ENCODE measurements at regions not wholly inside any gene's neighbourhood (a gene's known extent, or its start where the extent isn't known, plus 50 kb on each side); places are given as distances from the start of the nearest gene placed in this dataset.
A peak's percentile ranks its signal among the peaks of the same experiment; 100 is the strongest.

GRCh38 chr20:48003021-48003420, 217.7 kb upstream of the SULF2 start:
- H3K9me3 ChIP-seq (ENCODE audit: insufficient read depth, low read length, severe bottlenecking), result peaks cover 4% of the 10 kb centered on the region
- H3K27ac ChIP-seq (ENCODE audit: low read length), result peak overlapping the region; percentile 73
- H3K9ac ChIP-seq (ENCODE audit: low read depth, low read length), result no peak overlapping the region
- no peaks in the 10 kb centered on the region for H3K79me2 ChIP-seq (ENCODE audit: insufficient read depth, low read length)
- DNase-seq, result no peak
- no peaks in the 10 kb centered on the region for H3K27me3 ChIP-seq (ENCODE audit: insufficient read depth, low read length, poor library complexity)
- H3K4me2 ChIP-seq (ENCODE audit: insufficient read depth, low read length), result no peak overlapping the region
- H3K4me3 ChIP-seq (ENCODE audit: low read depth in 1 of 2, low read length in 2 of 2), result no peak overlapping the region
- TF ChIP-seq EZH2 (IDR thresholded peaks at IDR 0.05; ENCODE audit: borderline replicate concordance, low read depth, low read length, severe bottlenecking), result no peak
- no peak for TF ChIP-seq CTCF (IDR thresholded peaks at IDR 0.05; ENCODE audit: borderline replicate concordance, extremely low read depth, low read length, poor library complexity, severe bottlenecking)
- H4K20me1 ChIP-seq (ENCODE audit: insufficient read depth, low read length), result no peaks in the 10 kb centered on the region
- ATAC-seq (ENCODE audit: insufficient read depth, low read depth), result no peak
- H3K4me1 ChIP-seq (ENCODE audit: insufficient read depth, low read length), result peaks cover 66% of the 10 kb centered on the region
- no peak overlapping the region for H2AFZ ChIP-seq (ENCODE audit: low read depth, low read length)
- H3K36me3 ChIP-seq (ENCODE audit: insufficient read depth, low read length), result no peaks in the 10 kb centered on the region

GRCh38 chr20:48002517-48002970, 217.3 kb upstream of the SULF2 start:
- Histone ChIP-seq H4K20me1 (ENCODE audit: insufficient read depth, low read length) (no peaks in the 10 kb centered on the region), H3K27me3 (ENCODE audit: insufficient read depth, low read length, poor library complexity) (no peaks in the 10 kb centered on the region), H3K79me2 (ENCODE audit: insufficient read depth, low read length) (no peaks in the 10 kb centered on the region), H3K9me3 (ENCODE audit: insufficient read depth, low read length, severe bottlenecking) (peaks cover 3% of the 10 kb centered on the region), H3K36me3 (ENCODE audit: insufficient read depth, low read length) (no peaks in the 10 kb centered on the region), H2AFZ (ENCODE audit: low read depth, low read length) (0 out of 2 replicates have a peak overlapping the region, but pooled peaks have one; percentile 9), H3K4me3 (ENCODE audit: low read depth in 1 of 2, low read length in 2 of 2) (no peak overlapping the region), H3K27ac (ENCODE audit: low read length) (peak overlapping the region; percentile 73), H3K9ac (ENCODE audit: low read depth, low read length) (no peak overlapping the region), H3K4me2 (ENCODE audit: insufficient read depth, low read length) (no peak overlapping the region), H3K4me1 (ENCODE audit: insufficient read depth, low read length) (peaks cover 61% of the 10 kb centered on the region)
- DNase-seq (no peak), ATAC-seq (ENCODE audit: insufficient read depth, low read depth) (no peak)
- TF ChIP-seq EZH2 (IDR thresholded peaks at IDR 0.05; ENCODE audit: borderline replicate concordance, low read depth, low read length, severe bottlenecking), result no peak
- no peak for TF ChIP-seq CTCF (IDR thresholded peaks at IDR 0.05; ENCODE audit: borderline replicate concordance, extremely low read depth, low read length, poor library complexity, severe bottlenecking)

- TF ChIP-seq CTCF (IDR thresholded peaks at IDR 0.05; ENCODE audit: borderline replicate concordance, extremely low read depth, low read length, poor library complexity, severe bottlenecking), result no peak
- no peak for TF ChIP-seq EZH2 (IDR thresholded peaks at IDR 0.05; ENCODE audit: borderline replicate concordance, low read depth, low read length, severe bottlenecking)
- Histone ChIP-seq H3K36me3 (ENCODE audit: insufficient read depth, low read length) (no peaks in the 10 kb centered on the region), H3K4me3 (ENCODE audit: low read depth in 1 of 2, low read length in 2 of 2) (no peak overlapping the region), H3K4me1 (ENCODE audit: insufficient read depth, low read length) (peaks cover 28% of the 10 kb centered on the region), H3K9ac (ENCODE audit: low read depth, low read length) (no peak overlapping the region), H3K9me3 (ENCODE audit: insufficient read depth, low read length, severe bottlenecking) (peaks cover 3% of the 10 kb centered on the region), H3K27ac (ENCODE audit: low read length) (no peak overlapping the region), H3K4me2 (ENCODE audit: insufficient read depth, low read length) (no peak overlapping the region), H3K79me2 (ENCODE audit: insufficient read depth, low read length) (no peaks in the 10 kb centered on the region), H3K27me3 (ENCODE audit: insufficient read depth, low read length, poor library complexity) (no peaks in the 10 kb centered on the region), H2AFZ (ENCODE audit: low read depth, low read length) (no peak overlapping the region), H4K20me1 (ENCODE audit: insufficient read depth, low read length) (no peaks in the 10 kb centered on the region)
- no peak for DNase-seq
- no peak for ATAC-seq (ENCODE audit: insufficient read depth, low read depth)
Measured at GRCh38 chr20:47999166-47999565, 213.9 kb upstream of the SULF2 start.

- Histone ChIP-seq H3K4me1 (ENCODE audit: insufficient read depth, low read length) (peaks cover 24% of the 10 kb centered on the region), H2AFZ (ENCODE audit: low read depth, low read length) (no peak overlapping the region), H3K79me2 (ENCODE audit: insufficient read depth, low read length) (no peaks in the 10 kb centered on the region), H3K9me3 (ENCODE audit: insufficient read depth, low read length, severe bottlenecking) (peaks cover 3% of the 10 kb centered on the region), H3K9ac (ENCODE audit: low read depth, low read length) (no peak overlapping the region), H3K27me3 (ENCODE audit: insufficient read depth, low read length, poor library complexity) (no peaks in the 10 kb centered on the region), H3K36me3 (ENCODE audit: insufficient read depth, low read length) (no peaks in the 10 kb centered on the region), H3K27ac (ENCODE audit: low read length) (no peak overlapping the region), H4K20me1 (ENCODE audit: insufficient read depth, low read length) (no peaks in the 10 kb centered on the region), H3K4me2 (ENCODE audit: insufficient read depth, low read length) (no peak overlapping the region), H3K4me3 (ENCODE audit: low read depth in 1 of 2, low read length in 2 of 2) (no peak overlapping the region)
- no peak for DNase-seq
- TF ChIP-seq EZH2 (IDR thresholded peaks at IDR 0.05; ENCODE audit: borderline replicate concordance, low read depth, low read length, severe bottlenecking) (no peak), CTCF (IDR thresholded peaks at IDR 0.05; ENCODE audit: borderline replicate concordance, extremely low read depth, low read length, poor library complexity, severe bottlenecking) (no peak)
- no peak for ATAC-seq (ENCODE audit: insufficient read depth, low read depth)
Measured at GRCh38 chr20:47998736-47999135, 213.5 kb upstream of the SULF2 start.
